SK-N-SH treated with all-trans-retinoic acid at 6 μM for 48 hours (cell line): ENCODE measurements at regions not wholly inside any gene's neighbourhood (a gene's known extent, or its start where the extent isn't known, plus 50 kb on each side); places are given as distances from the start of the nearest gene placed in this dataset.
A peak's percentile ranks its signal among the peaks of the same experiment; 100 is the strongest.
"Not testable (repeated sequence)": the region's sequence is repeated elsewhere in the genome, so short reads cannot be mapped to it uniquely, and the experiment has no call there.

ENCODE experiments used
- ATAC-seq: fragments of 200-7000 bp; cut with Tn5 transposase; 3 replicates; pipeline ENCODE4 v1.9.1; 2020; ENCODE audit warnings: mild to moderate bottlenecking, moderate library complexity
- ARNTL ChIP-seq: fragments of 450-650 bp; formaldehyde crosslinking; IDR thresholded peaks from 2 replicates; pipeline ENCODE4 v1.5.0; 2020; ENCODE audit warnings: low read depth, mild to moderate bottlenecking, moderate library complexity, borderline replicate concordance
- BACH2 ChIP-seq: fragments of 250-450 bp; sonication (Bioruptor Pico); IDR thresholded peaks from 2 replicates; pipeline ENCODE4 v1.9.0; 2021; ENCODE audit warnings: mild to moderate bottlenecking, borderline replicate concordance
- CSDC2 ChIP-seq: fragments of 250-450 bp; sonication (Bioruptor Pico); IDR thresholded peaks from 2 replicates; pipeline ENCODE4 v1.5.0; 2020; ENCODE audit warnings: mild to moderate bottlenecking, moderate library complexity
- CSRNP3 ChIP-seq: fragments of 250-450 bp; sonication (Bioruptor Pico); IDR thresholded peaks from 2 replicates; pipeline ENCODE4 v1.5.1; 2021; ENCODE audit warnings: mild to moderate bottlenecking, moderate library complexity
- ESRRG ChIP-seq: fragments of 250-450 bp; sonication (Bioruptor Pico); IDR thresholded peaks from 2 replicates; pipeline ENCODE4 v1.6.1; 2021; ENCODE audit warnings: mild to moderate bottlenecking
- GLIS3 ChIP-seq: fragments of 250-450 bp; sonication (Bioruptor Pico); IDR thresholded peaks from 2 replicates; pipeline ENCODE4 v1.5.0; 2020; ENCODE audit warnings: mild to moderate bottlenecking, moderate library complexity
- ISL1 ChIP-seq: fragments of 250-450 bp; sonication (Bioruptor Pico); IDR thresholded peaks from 2 replicates; pipeline ENCODE4 v2.1.2; 2022; ENCODE audit warnings: mild to moderate bottlenecking, moderate library complexity
- PATZ1 ChIP-seq: fragments of 250-450 bp; sonication (Bioruptor Pico); IDR thresholded peaks from 2 replicates; pipeline ENCODE4 v1.8.0; 2020; ENCODE audit warnings: mild to moderate bottlenecking, moderate library complexity, borderline replicate concordance
- PPARA ChIP-seq: fragments of 250-450 bp; sonication (Bioruptor Pico); IDR thresholded peaks from 2 replicates; pipeline ENCODE4 v1.5.0; 2020; ENCODE audit warnings: mild to moderate bottlenecking, borderline replicate concordance
- RARB ChIP-seq: fragments of 250-450 bp; sonication (Bioruptor Pico); IDR thresholded peaks from 2 replicates; pipeline ENCODE4 v1.8.0; 2021; ENCODE audit warnings: mild to moderate bottlenecking, moderate library complexity
- SNAI2 ChIP-seq: fragments of 250-450 bp; sonication (Bioruptor Pico); IDR thresholded peaks from 2 replicates; pipeline ENCODE4 v1.5.0; 2020; ENCODE audit warnings: mild to moderate bottlenecking, moderate library complexity
- TCF4 ChIP-seq: fragments of 250-450 bp; sonication (Bioruptor Pico); IDR thresholded peaks from 2 replicates; pipeline ENCODE4 v1.8.0; 2021; ENCODE audit warnings: mild to moderate bottlenecking, moderate library complexity, borderline replicate concordance
- TOX ChIP-seq: fragments of 250-450 bp; sonication (Bioruptor Pico); IDR thresholded peaks from 2 replicates; pipeline ENCODE4 v1.8.0; 2021; ENCODE audit warnings: mild to moderate bottlenecking, moderate library complexity, borderline replicate concordance
- ZFP3 ChIP-seq: fragments of 250-450 bp; sonication (Bioruptor Pico); IDR thresholded peaks from 2 replicates; pipeline ENCODE4 v1.5.0; 2020; ENCODE audit warnings: mild to moderate bottlenecking, moderate library complexity
- ZFP30 ChIP-seq: fragments of 450-650 bp; formaldehyde crosslinking; IDR thresholded peaks from 2 replicates; pipeline ENCODE4 v1.5.0; 2022; ENCODE audit warnings: mild to moderate bottlenecking, moderate library complexity
- ZNF565 ChIP-seq: fragments of 450-650 bp; formaldehyde crosslinking; conservative IDR thresholded peaks from 2 replicates; pipeline ENCODE4 v1.5.0; 2020; ENCODE audit warnings: low read depth, mild to moderate bottlenecking, moderate library complexity
- ZNF8 ChIP-seq: fragments of 450-650 bp; formaldehyde crosslinking; IDR thresholded peaks from 2 replicates; pipeline ENCODE4 v1.5.0; 2020; ENCODE audit warnings: mild to moderate bottlenecking, moderate library complexity
- TF ChIP-seq, protein P1 (sequence below): fragments of 250-450 bp; sonication (Bioruptor Pico); IDR thresholded peaks from 2 replicates; pipeline ENCODE4 v1.5.0; 2020; ENCODE audit warnings: mild to moderate bottlenecking, moderate library complexity
- TF ChIP-seq, protein P2 (sequence below): fragments of 250-450 bp; sonication (Bioruptor Pico); IDR thresholded peaks from 2 replicates; pipeline ENCODE4 v1.8.0; 2021; ENCODE audit warnings: low read depth, mild to moderate bottlenecking, moderate library complexity, borderline replicate concordance
- TF ChIP-seq, protein P3 (sequence below): fragments of 250-450 bp; sonication (Bioruptor Pico); IDR thresholded peaks from 2 replicates; pipeline ENCODE4 v1.5.1; 2020; ENCODE audit warnings: low read depth, mild to moderate bottlenecking, moderate library complexity

DNA sequence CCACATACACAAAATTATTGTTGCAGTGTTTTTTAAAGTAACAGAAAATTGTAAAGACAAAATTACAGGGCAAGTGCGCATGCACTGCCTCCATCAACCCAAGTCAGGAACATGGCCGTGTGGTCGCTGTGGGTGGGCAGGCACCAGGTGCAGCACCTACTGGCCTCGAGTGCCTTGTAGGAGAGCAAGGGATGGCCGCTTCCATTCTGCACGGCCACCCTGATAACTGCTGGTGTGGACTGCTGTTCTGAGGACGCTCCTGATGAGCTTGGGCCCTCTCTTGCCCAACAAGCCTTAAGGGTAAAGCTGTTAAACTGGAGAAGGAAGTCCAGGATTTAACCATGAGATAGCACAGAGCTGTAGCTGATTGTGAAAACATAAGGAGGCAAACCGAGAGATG, 124.6 kb upstream of the PPP1R9A start:
- TF ChIP-seq, protein P1, sequence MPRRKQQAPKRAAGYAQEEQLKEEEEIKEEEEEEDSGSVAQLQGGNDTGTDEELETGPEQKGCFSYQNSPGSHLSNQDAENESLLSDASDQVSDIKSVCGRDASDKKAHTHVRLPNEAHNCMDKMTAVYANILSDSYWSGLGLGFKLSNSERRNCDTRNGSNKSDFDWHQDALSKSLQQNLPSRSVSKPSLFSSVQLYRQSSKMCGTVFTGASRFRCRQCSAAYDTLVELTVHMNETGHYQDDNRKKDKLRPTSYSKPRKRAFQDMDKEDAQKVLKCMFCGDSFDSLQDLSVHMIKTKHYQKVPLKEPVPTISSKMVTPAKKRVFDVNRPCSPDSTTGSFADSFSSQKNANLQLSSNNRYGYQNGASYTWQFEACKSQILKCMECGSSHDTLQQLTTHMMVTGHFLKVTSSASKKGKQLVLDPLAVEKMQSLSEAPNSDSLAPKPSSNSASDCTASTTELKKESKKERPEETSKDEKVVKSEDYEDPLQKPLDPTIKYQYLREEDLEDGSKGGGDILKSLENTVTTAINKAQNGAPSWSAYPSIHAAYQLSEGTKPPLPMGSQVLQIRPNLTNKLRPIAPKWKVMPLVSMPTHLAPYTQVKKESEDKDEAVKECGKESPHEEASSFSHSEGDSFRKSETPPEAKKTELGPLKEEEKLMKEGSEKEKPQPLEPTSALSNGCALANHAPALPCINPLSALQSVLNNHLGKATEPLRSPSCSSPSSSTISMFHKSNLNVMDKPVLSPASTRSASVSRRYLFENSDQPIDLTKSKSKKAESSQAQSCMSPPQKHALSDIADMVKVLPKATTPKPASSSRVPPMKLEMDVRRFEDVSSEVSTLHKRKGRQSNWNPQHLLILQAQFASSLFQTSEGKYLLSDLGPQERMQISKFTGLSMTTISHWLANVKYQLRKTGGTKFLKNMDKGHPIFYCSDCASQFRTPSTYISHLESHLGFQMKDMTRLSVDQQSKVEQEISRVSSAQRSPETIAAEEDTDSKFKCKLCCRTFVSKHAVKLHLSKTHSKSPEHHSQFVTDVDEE (CRISPR knock-in tag), result no peak
- no peak for TF ChIP-seq RARB (CRISPR knock-in tag)
- TF ChIP-seq TOX, result no peak
- no peak for TF ChIP-seq ISL1 (CRISPR knock-in tag)
- no peak for TF ChIP-seq CSRNP3

DNA sequence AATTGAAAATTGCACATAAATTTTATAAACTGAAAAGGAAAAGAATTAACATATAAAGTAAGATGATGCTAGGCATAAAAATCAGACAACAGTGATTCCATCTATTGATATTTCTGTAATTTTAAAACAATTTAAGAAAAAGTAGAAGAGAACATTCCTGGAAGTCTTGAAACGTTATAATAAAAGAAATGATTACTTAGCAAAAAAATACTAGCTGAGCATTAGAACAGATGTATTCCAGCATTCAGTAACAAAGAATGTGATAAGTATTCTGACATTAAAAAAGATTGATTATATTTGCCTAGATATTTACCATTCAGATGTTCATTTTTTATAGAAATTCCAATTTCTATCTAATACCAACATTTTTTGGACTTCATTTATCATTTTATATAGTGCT, 120.1 kb upstream of the PPP1R9A start:
- no peak for TF ChIP-seq BACH2 (CRISPR knock-in tag)
- TF ChIP-seq, protein P2, sequence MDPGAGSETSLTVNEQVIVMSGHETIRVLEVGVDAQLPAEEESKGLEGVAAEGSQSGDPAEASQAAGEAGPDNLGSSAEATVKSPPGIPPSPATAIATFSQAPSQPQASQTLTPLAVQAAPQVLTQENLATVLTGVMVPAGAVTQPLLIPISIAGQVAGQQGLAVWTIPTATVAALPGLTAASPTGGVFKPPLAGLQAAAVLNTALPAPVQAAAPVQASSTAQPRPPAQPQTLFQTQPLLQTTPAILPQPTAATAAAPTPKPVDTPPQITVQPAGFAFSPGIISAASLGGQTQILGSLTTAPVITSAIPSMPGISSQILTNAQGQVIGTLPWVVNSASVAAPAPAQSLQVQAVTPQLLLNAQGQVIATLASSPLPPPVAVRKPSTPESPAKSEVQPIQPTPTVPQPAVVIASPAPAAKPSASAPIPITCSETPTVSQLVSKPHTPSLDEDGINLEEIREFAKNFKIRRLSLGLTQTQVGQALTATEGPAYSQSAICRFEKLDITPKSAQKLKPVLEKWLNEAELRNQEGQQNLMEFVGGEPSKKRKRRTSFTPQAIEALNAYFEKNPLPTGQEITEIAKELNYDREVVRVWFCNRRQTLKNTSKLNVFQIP (CRISPR knock-in tag), result no peak
- TF ChIP-seq ISL1 (CRISPR knock-in tag), result no peak
- TF ChIP-seq TCF4 (CRISPR knock-in tag), result no peak
- TF ChIP-seq, protein P3, sequence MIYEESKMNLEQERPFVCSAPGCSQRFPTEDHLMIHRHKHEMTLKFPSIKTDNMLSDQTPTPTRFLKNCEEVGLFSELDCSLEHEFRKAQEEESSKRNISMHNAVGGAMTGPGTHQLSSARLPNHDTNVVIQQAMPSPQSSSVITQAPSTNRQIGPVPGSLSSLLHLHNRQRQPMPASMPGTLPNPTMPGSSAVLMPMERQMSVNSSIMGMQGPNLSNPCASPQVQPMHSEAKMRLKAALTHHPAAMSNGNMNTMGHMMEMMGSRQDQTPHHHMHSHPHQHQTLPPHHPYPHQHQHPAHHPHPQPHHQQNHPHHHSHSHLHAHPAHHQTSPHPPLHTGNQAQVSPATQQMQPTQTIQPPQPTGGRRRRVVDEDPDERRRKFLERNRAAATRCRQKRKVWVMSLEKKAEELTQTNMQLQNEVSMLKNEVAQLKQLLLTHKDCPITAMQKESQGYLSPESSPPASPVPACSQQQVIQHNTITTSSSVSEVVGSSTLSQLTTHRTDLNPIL (CRISPR knock-in tag), result no peak
- no peak for TF ChIP-seq CSDC2 (CRISPR knock-in tag)
- no peak for TF ChIP-seq TOX
- TF ChIP-seq PATZ1 (CRISPR knock-in tag), result no peak
- no peak for TF ChIP-seq ZFP30 (CRISPR knock-in tag)
- no peak for TF ChIP-seq GLIS3 (CRISPR knock-in tag)
- no peak for TF ChIP-seq SNAI2 (CRISPR knock-in tag)
- TF ChIP-seq ESRRG (CRISPR knock-in tag), result no peak
- TF ChIP-seq ZNF565, result no peak
- TF ChIP-seq RARB (CRISPR knock-in tag), result no peak
- no peak for TF ChIP-seq ZFP3
- TF ChIP-seq CSRNP3, result no peak
- TF ChIP-seq ZNF8 (CRISPR knock-in tag), result no peak
- TF ChIP-seq ARNTL (CRISPR knock-in tag), result no peak
- TF ChIP-seq PPARA (CRISPR knock-in tag), result no peak
- ATAC-seq, result no peak

More for the DNA sequence above, 124.6 kb upstream of the PPP1R9A start:
- ATAC-seq, result no peak

GRCh38 chr7:94788378-94788777, 119.0 kb upstream of the PPP1R9A start:
- peak; percentile 79 for TF ChIP-seq ZNF8 (CRISPR knock-in tag)
- TF ChIP-seq, all 23 proteins: peak for 1; not testable (repeated sequence) for 22
- ATAC-seq, result not testable (repeated sequence)
